ENCODE measurements at regions not wholly inside any gene's neighbourhood (a gene's known extent, or its start where the extent isn't known, plus 50 kb on each side); places are given as distances from the start of the nearest gene placed in this dataset.

DNA sequence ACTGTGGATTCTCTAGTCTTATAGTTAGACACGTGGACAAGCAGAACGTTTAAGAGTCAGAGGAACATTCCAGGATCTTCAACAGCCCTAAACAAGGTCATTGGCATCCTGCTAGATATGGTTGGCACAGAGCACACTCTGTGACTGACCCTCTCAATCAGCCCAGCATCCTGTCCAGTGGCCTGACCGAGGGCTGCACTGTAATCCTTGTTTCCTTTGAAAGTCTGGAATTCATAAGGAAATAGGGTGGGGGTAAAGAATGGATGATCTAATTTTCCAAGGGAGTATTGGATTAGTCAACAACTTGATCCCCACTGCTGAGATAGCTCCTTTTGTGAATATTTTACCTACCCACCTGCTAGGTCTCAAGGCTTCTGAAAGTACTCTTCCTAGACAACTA is 94.5 kb upstream of the DLG1 start:
- H3K79me2 ChIP-seq (ENCODE audit: insufficient read depth, low read depth, low read length) = no peaks in the 10 kb centered on the region
- no peak for TF ChIP-seq EZH2phosphoT487 (IDR thresholded peaks at IDR 0.05; ENCODE audit: borderline replicate concordance, low read depth, low read length)
- TF ChIP-seq, protein P1, sequence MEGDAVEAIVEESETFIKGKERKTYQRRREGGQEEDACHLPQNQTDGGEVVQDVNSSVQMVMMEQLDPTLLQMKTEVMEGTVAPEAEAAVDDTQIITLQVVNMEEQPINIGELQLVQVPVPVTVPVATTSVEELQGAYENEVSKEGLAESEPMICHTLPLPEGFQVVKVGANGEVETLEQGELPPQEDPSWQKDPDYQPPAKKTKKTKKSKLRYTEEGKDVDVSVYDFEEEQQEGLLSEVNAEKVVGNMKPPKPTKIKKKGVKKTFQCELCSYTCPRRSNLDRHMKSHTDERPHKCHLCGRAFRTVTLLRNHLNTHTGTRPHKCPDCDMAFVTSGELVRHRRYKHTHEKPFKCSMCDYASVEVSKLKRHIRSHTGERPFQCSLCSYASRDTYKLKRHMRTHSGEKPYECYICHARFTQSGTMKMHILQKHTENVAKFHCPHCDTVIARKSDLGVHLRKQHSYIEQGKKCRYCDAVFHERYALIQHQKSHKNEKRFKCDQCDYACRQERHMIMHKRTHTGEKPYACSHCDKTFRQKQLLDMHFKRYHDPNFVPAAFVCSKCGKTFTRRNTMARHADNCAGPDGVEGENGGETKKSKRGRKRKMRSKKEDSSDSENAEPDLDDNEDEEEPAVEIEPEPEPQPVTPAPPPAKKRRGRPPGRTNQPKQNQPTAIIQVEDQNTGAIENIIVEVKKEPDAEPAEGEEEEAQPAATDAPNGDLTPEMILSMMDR (conservative IDR thresholded peaks at IDR 0.05; ENCODE audit: low read length) = no peak
- no peaks in the 10 kb centered on the region for H4K20me1 ChIP-seq (ENCODE audit: insufficient read depth, low read length)
- H3K9me3 ChIP-seq (ENCODE audit: low read length) = no peaks in the 10 kb centered on the region
- ChIA-PET POLR2A (no interaction called here), CTCF (ENCODE audit: unreplicated experiment) (no interaction called here)
- no peak overlapping the region for H2AFZ ChIP-seq (ENCODE audit: low read length)
- no peaks in the 10 kb centered on the region for H3K36me3 ChIP-seq (ENCODE audit: insufficient read depth, low read length)
- intact Hi-C loops (cut with micrococcal nuclease; ENCODE audit: unreplicated experiment) = no loop called here
- DNase-seq (ENCODE audit: low spot score) = no peak
- BruUV-seq (replicated peaks) = no TSS peak
- H3K4me3 ChIP-seq (ENCODE audit: low read depth, low read length, poor library complexity, severe bottlenecking) = no peak overlapping the region
- no peaks in the 10 kb centered on the region for H3K9me2 ChIP-seq (ENCODE audit: insufficient read depth, low read length)
- H3K27ac ChIP-seq (ENCODE audit: low read depth, low read length, poor library complexity, severe bottlenecking) = no peak overlapping the region
- no peak overlapping the region for H3K4me2 ChIP-seq (ENCODE audit: low read length)
- H3K4me1 ChIP-seq (ENCODE audit: insufficient read depth, low read length, poor library complexity, severe bottlenecking) = no peaks in the 10 kb centered on the region

DNA sequence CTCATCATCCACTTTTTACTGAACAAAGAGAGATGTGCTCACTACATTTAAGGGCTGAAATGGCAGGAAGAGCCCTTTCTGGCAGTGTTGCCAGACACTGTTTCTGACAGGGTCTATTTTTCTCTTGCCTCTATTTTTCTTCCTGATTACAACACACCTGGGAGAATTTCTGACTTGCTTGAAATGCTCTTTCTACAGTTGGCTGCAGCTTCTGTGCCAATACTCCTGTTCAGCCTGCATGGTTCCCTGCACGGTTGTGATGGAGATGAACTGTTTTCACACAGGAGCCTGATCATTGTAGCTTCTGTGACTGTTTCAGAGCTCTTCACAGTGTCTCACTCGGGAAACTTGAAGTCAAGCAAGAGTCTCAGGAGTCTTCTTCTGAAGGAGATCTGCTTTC is 83.0 kb upstream of the DLG1 start:
- POLR2A ChIA-PET = no interaction called here
- intact Hi-C loops (cut with micrococcal nuclease; ENCODE audit: unreplicated experiment) = no loop called here
- no TSS peak for BruUV-seq (replicated peaks)

DNA sequence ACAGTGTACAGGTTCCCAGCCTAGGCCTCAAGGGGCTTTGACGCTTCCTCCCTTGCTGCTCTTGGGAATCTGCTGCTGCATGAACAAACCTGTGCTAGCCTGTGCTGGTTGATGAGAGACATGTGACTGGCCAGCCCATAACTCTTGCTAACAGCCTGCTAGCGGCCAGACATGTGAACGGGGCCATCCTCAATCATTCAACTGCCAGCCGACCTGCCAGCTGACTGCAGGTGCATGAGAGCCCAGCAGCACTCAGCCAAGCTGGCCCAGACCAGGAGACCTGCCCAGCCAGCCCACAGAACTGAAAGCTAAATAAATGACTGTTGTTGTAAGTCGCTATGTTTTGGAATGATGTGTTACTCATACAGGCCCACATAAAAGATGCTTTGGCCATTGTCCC is 82.4 kb upstream of the DLG1 start:
- Histone ChIP-seq H3K9me2 (ENCODE audit: insufficient read depth, low read length) (no peaks in the 10 kb centered on the region), H3K4me3 (ENCODE audit: low read depth, low read length, poor library complexity, severe bottlenecking) (no peak overlapping the region), H3K4me1 (ENCODE audit: insufficient read depth, low read length, poor library complexity, severe bottlenecking) (no peaks in the 10 kb centered on the region), H4K20me1 (ENCODE audit: insufficient read depth, low read length) (no peaks in the 10 kb centered on the region), H3K9me3 (ENCODE audit: low read length) (no peaks in the 10 kb centered on the region), H2AFZ (ENCODE audit: low read length) (no peak overlapping the region), H3K79me2 (ENCODE audit: insufficient read depth, low read depth, low read length) (no peaks in the 10 kb centered on the region), H3K36me3 (ENCODE audit: insufficient read depth, low read length) (no peaks in the 10 kb centered on the region), H3K4me2 (ENCODE audit: low read length) (no peak overlapping the region), H3K27ac (ENCODE audit: low read depth, low read length, poor library complexity, severe bottlenecking) (no peak overlapping the region)
- TF ChIP-seq EZH2phosphoT487 (IDR thresholded peaks at IDR 0.05; ENCODE audit: borderline replicate concordance, low read depth, low read length) = no peak
- TF ChIP-seq, protein P1 (conservative IDR thresholded peaks at IDR 0.05; ENCODE audit: low read length) = no peak
- ChIA-PET POLR2A (no interaction called here), CTCF (ENCODE audit: unreplicated experiment) (interaction anchor here (0.5 kb wide), 1 partner anchor 910 kb away, joined by 3 read pairs; no protein-coding TSS in a partner anchor)
- DNase-seq (ENCODE audit: low spot score) = no peak
- no TSS peak for BruUV-seq (replicated peaks)
- intact Hi-C loops (cut with micrococcal nuclease; ENCODE audit: unreplicated experiment) = no loop called here

More for the DNA sequence above, 83.0 kb upstream of the DLG1 start:
- TF ChIP-seq, protein P1 (conservative IDR thresholded peaks at IDR 0.05; ENCODE audit: low read length) = no peak
- no peak for TF ChIP-seq EZH2phosphoT487 (IDR thresholded peaks at IDR 0.05; ENCODE audit: borderline replicate concordance, low read depth, low read length)
- Histone ChIP-seq H3K4me1 (ENCODE audit: insufficient read depth, low read length, poor library complexity, severe bottlenecking) (no peaks in the 10 kb centered on the region), H3K9me2 (ENCODE audit: insufficient read depth, low read length) (no peaks in the 10 kb centered on the region), H3K9me3 (ENCODE audit: low read length) (no peaks in the 10 kb centered on the region), H3K27ac (ENCODE audit: low read depth, low read length, poor library complexity, severe bottlenecking) (no peak overlapping the region), H2AFZ (ENCODE audit: low read length) (no peak overlapping the region), H3K36me3 (ENCODE audit: insufficient read depth, low read length) (no peaks in the 10 kb centered on the region), H3K79me2 (ENCODE audit: insufficient read depth, low read depth, low read length) (no peaks in the 10 kb centered on the region), H4K20me1 (ENCODE audit: insufficient read depth, low read length) (no peaks in the 10 kb centered on the region), H3K4me3 (ENCODE audit: low read depth, low read length, poor library complexity, severe bottlenecking) (no peak overlapping the region), H3K4me2 (ENCODE audit: low read length) (no peak overlapping the region)
- CTCF ChIA-PET (ENCODE audit: unreplicated experiment) = interaction anchor here (0.5 kb wide), 1 partner anchor 302 kb away, joined by 3 read pairs; no protein-coding TSS in a partner anchor
- DNase-seq (ENCODE audit: low spot score) = no peak
